22Rv1 (cell line): ENCODE measurements at regions not wholly inside any gene's neighbourhood (a gene's known extent, or its start where the extent isn't known, plus 50 kb on each side); places are given as distances from the start of the nearest gene placed in this dataset.
"Not testable (repeated sequence)": the region's sequence is repeated elsewhere in the genome, so short reads cannot be mapped to it uniquely, and the experiment has no call there.

ENCODE experiments used
- H3K27ac ChIP-seq: fragments of 450-650 bp; 2 replicates; pipeline ENCODE4 v1.5.1; 2017
- CTCF ChIP-seq: fragments of 450-650 bp; IDR thresholded peaks from 2 replicates; pipeline ENCODE4 v1.5.1; 2017; ENCODE audit warnings: mild to moderate bottlenecking
- ZFX ChIP-seq: fragments of 450-650 bp; IDR thresholded peaks from 2 replicates; pipeline ENCODE4 v1.6.1; 2017; ENCODE audit warnings: antibody characterized with exemption, borderline replicate concordance

- TF ChIP-seq ZFX (no peak), CTCF (no peak)
- H3K27ac ChIP-seq, result no peak overlapping the region
Measured at GRCh38 chr5:40428815-40429214, 250.9 kb upstream of the PTGER4 start.

DNA sequence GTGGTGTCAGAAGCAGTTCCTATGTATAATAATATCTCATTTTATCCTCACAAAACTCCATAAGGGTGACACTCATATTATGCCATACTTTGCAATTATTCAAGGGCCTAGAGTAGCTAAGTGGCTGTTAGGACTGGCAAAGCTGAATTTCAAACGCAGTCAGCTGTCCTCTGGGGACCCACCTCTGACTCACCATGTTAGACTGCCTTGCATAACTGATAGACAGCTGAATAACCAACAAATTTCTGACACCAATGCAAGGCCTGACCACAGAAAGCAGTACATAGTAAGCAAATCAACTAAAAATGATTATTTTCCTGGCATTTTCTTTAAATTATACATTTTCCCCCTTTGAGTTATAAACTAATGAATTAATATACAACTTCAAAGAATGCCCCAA, 251.6 kb upstream of the PTGER4 start:
- no peak overlapping the region for H3K27ac ChIP-seq
- TF ChIP-seq ZFX, result no peak
- no peak for TF ChIP-seq CTCF

DNA sequence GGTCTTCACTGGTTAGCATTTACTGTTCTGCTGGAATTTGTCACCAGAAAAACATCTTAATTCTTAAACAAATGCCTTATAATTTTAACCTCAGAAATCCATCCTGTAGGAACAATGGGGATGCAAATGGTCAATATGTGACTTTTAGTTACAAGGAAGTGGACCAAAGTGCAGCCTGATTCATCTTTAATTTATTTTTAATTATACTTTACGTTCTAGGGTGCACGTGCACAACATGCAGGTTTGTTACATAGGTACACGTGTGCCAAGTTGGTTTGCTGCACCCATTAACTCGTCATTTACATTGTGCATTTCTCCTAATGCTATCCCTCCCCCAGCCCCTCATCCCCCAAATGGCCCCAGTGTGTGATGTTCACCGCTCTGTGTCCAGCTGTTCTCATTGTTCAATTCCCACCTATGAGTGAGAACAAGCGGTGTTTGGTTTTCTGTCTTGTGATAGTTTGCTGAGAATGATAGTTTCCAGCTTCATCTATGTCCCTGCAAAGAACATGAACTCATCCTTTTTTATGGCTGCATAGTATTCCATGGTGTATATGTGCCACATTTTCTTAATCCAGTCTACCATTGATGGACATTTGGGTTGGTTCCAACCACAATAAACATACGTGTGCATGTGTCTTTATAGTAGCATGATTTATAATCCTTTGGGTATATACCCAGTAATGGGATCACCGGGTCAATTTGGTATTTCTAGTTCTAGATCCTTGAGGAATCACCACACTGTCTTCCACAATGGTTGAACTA, 262.5 kb upstream of the PTGER4 start:
- H3K27ac ChIP-seq, result not testable (repeated sequence)

- TF ChIP-seq ZFX, result no peak
- TF ChIP-seq CTCF, result no peak
- H3K27ac ChIP-seq, result no peak overlapping the region
Measured at GRCh38 chr5:40416588-40416987, 263.1 kb upstream of the PTGER4 start.

GRCh38 chr5:40416098-40416497, 263.6 kb upstream of the PTGER4 start:
- TF ChIP-seq ZFX (no peak), CTCF (no peak)

DNA sequence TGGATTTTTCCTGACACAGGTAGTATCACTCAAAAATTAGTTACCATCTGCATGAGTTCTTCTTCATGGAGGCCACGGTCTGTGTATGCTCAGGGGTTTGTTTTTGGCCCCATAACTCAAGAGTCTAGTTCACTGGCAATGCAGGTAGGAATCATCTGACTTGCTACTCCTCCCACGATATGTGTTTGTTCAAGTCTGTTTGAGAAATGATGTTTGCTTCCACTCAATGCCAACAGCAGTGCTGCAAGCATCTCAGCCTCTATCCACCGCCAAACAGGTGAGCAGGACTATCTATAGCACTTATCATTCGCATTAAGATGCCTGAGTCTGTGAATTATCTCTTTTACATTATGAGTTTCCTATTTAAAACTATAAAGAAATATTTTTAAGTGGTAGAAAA, 264.8 kb upstream of the PTGER4 start:
- no peak for TF ChIP-seq ZFX
- TF ChIP-seq CTCF, result no peak
- H3K27ac ChIP-seq, result no peak overlapping the region

More at GRCh38 chr5:40416098-40416497, 263.6 kb upstream of the PTGER4 start:
- no peak overlapping the region for H3K27ac ChIP-seq

DNA sequence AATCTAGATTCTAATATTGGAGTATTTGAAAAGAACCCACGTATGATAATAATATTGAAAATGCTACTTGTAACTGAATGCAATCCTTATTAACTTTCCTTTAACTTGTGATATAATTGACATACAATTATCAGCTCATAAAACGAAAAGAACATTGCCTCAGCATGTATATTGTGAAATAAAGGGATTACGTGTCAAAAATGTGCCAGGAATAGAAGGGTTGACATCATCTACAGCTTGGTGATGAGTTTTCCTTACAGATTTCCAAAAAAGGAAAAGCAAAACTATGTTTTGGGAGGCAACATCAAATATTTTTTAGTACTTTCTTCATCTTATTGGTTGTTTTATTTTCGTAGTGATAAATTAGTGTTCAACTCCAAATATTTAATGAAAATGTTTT, 266.0 kb upstream of the PTGER4 start:
- TF ChIP-seq ZFX, result no peak
- no peak for TF ChIP-seq CTCF
- H3K27ac ChIP-seq, result no peak overlapping the region

DNA sequence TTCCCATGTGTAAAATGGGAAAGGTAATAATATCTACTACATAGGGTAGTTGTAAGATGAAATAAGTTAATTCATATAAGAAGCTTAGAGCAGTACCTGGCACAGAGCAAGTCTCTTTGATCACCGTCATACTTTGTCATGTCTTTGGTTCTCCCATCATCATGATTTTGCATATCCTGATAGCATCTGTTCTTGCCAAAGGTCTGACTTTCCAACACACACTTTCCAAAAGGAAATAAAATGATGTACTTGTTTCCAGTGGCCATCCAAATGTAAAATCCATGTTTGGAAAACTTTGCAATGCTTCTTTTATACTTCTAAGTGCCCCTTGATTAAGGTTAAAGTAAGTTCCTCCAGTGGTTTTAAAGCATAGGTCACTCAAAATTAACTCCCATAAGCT, 266.9 kb upstream of the PTGER4 start:
- no peak for TF ChIP-seq CTCF
- TF ChIP-seq ZFX, result no peak
- H3K27ac ChIP-seq, result no peak overlapping the region
